H1 (cell line): ENCODE measurements at regions not wholly inside any gene's neighbourhood (a gene's known extent, or its start where the extent isn't known, plus 50 kb on each side); places are given as distances from the start of the nearest gene placed in this dataset.

ENCODE experiments used
- CTCF ChIA-PET: fragments of 300-600 bp; sonication (Branson Sonifier 250); formaldehyde crosslinking; loops from one replicate; lab custom pipeline; 2021; ENCODE audit not compliant: partially characterized antibody; lab: Charles Lee
- POLR2A ChIA-PET: fragments of 300-600 bp; sonication (Branson Sonifier 250); formaldehyde crosslinking; loops from one replicate; lab custom pipeline; 2021; ENCODE audit warnings: inconsistent platforms; ENCODE audit not compliant: partially characterized antibody; lab: Charles Lee
- DNase-seq, 2 experiments: peaks; one replicate each; pipeline versions ENCODE4 v3.0.0 to v3.0.0-alpha.2; 2010 to 2022; ENCODE audit warnings: low spot score in 2 of 2, low read depth in 1 of 2, mixed read lengths in 1 of 2
- FAIRE-seq: peaks from 2 replicates; lab custom pipeline; 2011; peaks lifted over from hg19 to GRCh38; lab: Jason Lieb, UNC
- H2AFZ ChIP-seq: 2 replicates; pipeline ENCODE4 v1.8.1; 2012; ENCODE audit warnings: low read length, inconsistent platforms
- H2AK5ac ChIP-seq: 2 replicates; pipeline ENCODE4 v1.6.1; 2013; ENCODE audit warnings: low read depth, low read length
- H2BK120ac ChIP-seq: replicated peaks from 2 replicates; pipeline ENCODE3; 2013; ENCODE audit warnings: low read depth, low read length, inconsistent platforms
- H2BK12ac ChIP-seq: 2 replicates; pipeline ENCODE4 v1.6.1; 2013; ENCODE audit warnings: low read depth, low read length
- H2BK15ac ChIP-seq: 2 replicates; pipeline ENCODE4 v1.6.1; 2013; ENCODE audit warnings: low read length
- H2BK20ac ChIP-seq: 2 replicates; pipeline ENCODE4 v1.6.1; 2013; ENCODE audit warnings: low read length
- H2BK5ac ChIP-seq: 2 replicates; pipeline ENCODE4 v1.6.1; 2013; ENCODE audit warnings: low read depth, low read length
- H3K14ac ChIP-seq: 2 replicates; pipeline ENCODE4 v1.6.1; 2013; ENCODE audit warnings: inconsistent platforms; ENCODE audit not compliant: insufficient read length
- H3K18ac ChIP-seq: 2 replicates; pipeline ENCODE4 v1.6.1; 2013; ENCODE audit warnings: low read length; ENCODE audit errors: extremely low read depth
- H3K23ac ChIP-seq: 2 replicates; pipeline ENCODE4 v1.6.1; 2013; ENCODE audit warnings: inconsistent platforms; ENCODE audit not compliant: insufficient read length
- H3K23me2 ChIP-seq: 2 replicates; pipeline ENCODE4 v1.6.1; 2013; ENCODE audit warnings: low read depth, low read length
- H3K27ac ChIP-seq: 2 replicates; pipeline ENCODE4 v1.6.1; 2011; ENCODE audit warnings: low read depth, low read length, inconsistent platforms
- H3K27me3 ChIP-seq, 4 experiments: replicated peaks in 1 of 4; 1 replicate in 1 of 4; 2 replicates in 3 of 4; pipeline versions ENCODE4 v1.6.1 to v1.8.1; 2011 to 2013; ENCODE audit warnings: low read length in 3 of 4, mild to moderate bottlenecking in 3 of 4, inconsistent platforms in 2 of 4, mixed read lengths in 2 of 4, moderate library complexity in 1 of 4; ENCODE audit not compliant: control insufficient read depth in 3 of 4, insufficient read depth in 3 of 4; ENCODE audit errors: extremely low read depth in 1 of 4
- H3K36me3 ChIP-seq, 4 experiments: 2 replicates each; pipeline versions ENCODE4 v1.6.1 to v1.8.1; 2011 to 2013; ENCODE audit warnings: mild to moderate bottlenecking in 4 of 4, low read length in 3 of 4, moderate library complexity in 2 of 4, control low read depth in 1 of 4, inconsistent platforms in 1 of 4; ENCODE audit not compliant: insufficient read depth in 4 of 4, control insufficient read depth in 2 of 4
- H3K4ac ChIP-seq: replicated peaks from 2 replicates; pipeline ENCODE3; 2013; ENCODE audit warnings: low read length, low read depth, mixed read lengths, inconsistent platforms; ENCODE audit not compliant: insufficient read length
- H3K4me1 ChIP-seq, 4 experiments: replicated peaks in 1 of 4; 1 replicate in 1 of 4; 2 replicates in 3 of 4; pipeline versions ENCODE4 v1.6.1 to v1.8.1; 2011 to 2013; ENCODE audit warnings: low read length in 3 of 4, inconsistent platforms in 2 of 4, mixed read lengths in 1 of 4; ENCODE audit not compliant: insufficient read depth in 4 of 4, control insufficient read depth in 3 of 4
- H3K4me2 ChIP-seq, 2 experiments: 2 replicates each; pipeline versions ENCODE4 v1.6.1 to v1.8.1; 2011 to 2013; ENCODE audit warnings: low read depth in 2 of 2, low read length in 2 of 2, control low read depth in 1 of 2, inconsistent platforms in 1 of 2, mild to moderate bottlenecking in 1 of 2; ENCODE audit not compliant: insufficient read depth in 1 of 2
- H3K4me3 ChIP-seq, 4 experiments: fragments of 200-600, 300-600 bp in 1 of 4; sonication (generic), shearing (Covaris generic), sonication (Bioruptor Twin) in 1 of 4; 2 replicates each; pipeline versions ENCODE4 v1.5.1 to v1.8.1; 2011 to 2016; ENCODE audit warnings: low read length in 4 of 4, low read depth in 3 of 4, control low read depth in 2 of 4, inconsistent platforms in 2 of 4, mild to moderate bottlenecking in 2 of 4, mixed read lengths in 1 of 4, moderate library complexity in 1 of 4; ENCODE audit not compliant: insufficient read depth in 2 of 4; ENCODE audit errors: extremely low read depth in 1 of 4
- H3K56ac ChIP-seq: replicated peaks from 2 replicates; pipeline ENCODE3; 2013; ENCODE audit warnings: low read depth, mild to moderate bottlenecking, mixed read lengths, low read length, inconsistent platforms; ENCODE audit not compliant: insufficient read length
- H3K79me1 ChIP-seq: 2 replicates; pipeline ENCODE4 v1.6.1; 2013; ENCODE audit warnings: low read depth, low read length, control low read depth
- H3K79me2 ChIP-seq, 2 experiments: 2 replicates each; pipeline versions ENCODE4 v1.6.1 to v1.8.1; 2012 to 2013; ENCODE audit warnings: low read length in 2 of 2, mild to moderate bottlenecking in 2 of 2, inconsistent platforms in 1 of 2; ENCODE audit not compliant: insufficient read depth in 2 of 2, control insufficient read depth in 1 of 2
- H3K9ac ChIP-seq, 4 experiments: replicated peaks in 1 of 4; 1 replicate in 1 of 4; 2 replicates in 3 of 4; pipeline versions ENCODE4 v1.6.1 to v1.8.1; 2011 to 2013; ENCODE audit warnings: low read depth in 3 of 4, low read length in 3 of 4, control low read depth in 2 of 4, mild to moderate bottlenecking in 2 of 4, moderate library complexity in 2 of 4, inconsistent platforms in 1 of 4; ENCODE audit errors: extremely low read depth in 1 of 4
- H3K9me3 ChIP-seq, 2 experiments: 2 replicates each; pipeline versions ENCODE4 v1.6.1 to v1.8.1; 2012 to 2013; ENCODE audit warnings: mild to moderate bottlenecking in 2 of 2, moderate library complexity in 2 of 2, control low read depth in 1 of 2, inconsistent platforms in 1 of 2, low read depth in 1 of 2, low read length in 1 of 2, mixed read lengths in 1 of 2; ENCODE audit not compliant: insufficient read depth in 2 of 2
- H4K20me1 ChIP-seq, 2 experiments: replicated peaks in 1 of 2; 2 replicates each; pipeline versions ENCODE3 to v1.8.1; 2011 to 2013; ENCODE audit warnings: inconsistent platforms in 2 of 2, low read length in 2 of 2, mild to moderate bottlenecking in 1 of 2; ENCODE audit not compliant: insufficient read depth in 2 of 2, control insufficient read depth in 1 of 2
- H4K5ac ChIP-seq: 2 replicates; pipeline ENCODE4 v1.6.1; 2013; ENCODE audit warnings: low read length, low read depth, mixed read lengths, inconsistent platforms; ENCODE audit not compliant: insufficient read length
- H4K8ac ChIP-seq: 2 replicates; pipeline ENCODE4 v1.8.0; 2013; ENCODE audit warnings: mild to moderate bottlenecking, moderate library complexity, low read length, inconsistent platforms; ENCODE audit not compliant: insufficient read depth; ENCODE audit errors: extremely low read depth
- H4K91ac ChIP-seq: replicated peaks from 2 replicates; pipeline ENCODE3; 2013; ENCODE audit warnings: low read length, mixed read lengths, inconsistent platforms; ENCODE audit not compliant: insufficient read length
- CREB1 ChIP-seq: IDR thresholded peaks from 2 replicates; pipeline ENCODE4 v1.6.1; 2012; ENCODE audit warnings: inconsistent platforms
- CTCF ChIP-seq, 3 experiments: IDR thresholded peaks; 1 replicate in 2 of 3; 2 replicates in 1 of 3; pipeline versions ENCODE4 v1.5.1 to v1.6.1; 2011; ENCODE audit warnings: low read length in 3 of 3, mild to moderate bottlenecking in 3 of 3, inconsistent platforms in 2 of 3, low read depth in 1 of 3, moderate library complexity in 1 of 3; ENCODE audit not compliant: insufficient read depth in 1 of 3; ENCODE audit errors: control extremely low read depth in 1 of 3
- SIN3A ChIP-seq, 2 experiments: IDR thresholded peaks in 1 of 2; conservative IDR thresholded peaks in 1 of 2; 2 replicates each; pipeline ENCODE4 v1.6.1; 2011 to 2012; ENCODE audit warnings: low read length in 2 of 2, improper control_type of control experiment in 1 of 2, low read depth in 1 of 2, mild to moderate bottlenecking in 1 of 2
- WGBS, 2 experiments: shearing (Covaris generic) in 1 of 2; methylation state at CpG; one replicate each; pipeline versions ENCODE4 v1.1.6 to v1.1.7; 2013 to 2015; ENCODE audit warnings: low lambda C conversion rate in 2 of 2, mixed read lengths in 2 of 2, inconsistent platforms in 1 of 2, low coverage in 1 of 2, missing lambda C conversion rate in 1 of 2; ENCODE audit not compliant: insufficient replicate concordance in 2 of 2, insufficient coverage in 1 of 2, insufficient read length in 1 of 2; ENCODE audit errors: extremely low coverage in 1 of 2, missing lambda C conversion rate in 1 of 2; 5-methylcytosine and 5-hydroxymethylcytosine counted together

- H3K36me3 ChIP-seq: no peaks in the 10 kb centered on the region
- no peak overlapping the region for H3K9ac ChIP-seq
- H3K9me3 ChIP-seq: no peaks in the 10 kb centered on the region
- TF ChIP-seq CTCF (IDR thresholded peaks at IDR 0.05; ENCODE audit: control extremely low read depth in 1 of 3, insufficient read depth in 1 of 3, low read depth in 1 of 3, low read length in 3 of 3): 0 out of 4 replicates have a peak, but pooled peaks of 1 of the 3 experiments have one; percentile 2
- no peak for TF ChIP-seq CREB1
- TF ChIP-seq SIN3A (conservative IDR thresholded peaks at IDR 0.05 in 1 of 2, IDR thresholded peaks at IDR 0.05 in 1 of 2; ENCODE audit: low read depth in 1 of 2, low read length in 2 of 2): no peak
- no peak overlapping the region for H2BK5ac ChIP-seq
- H3K4me1 ChIP-seq: peaks cover 1 to 15% (median 9%) of the 10 kb centered on the region in 4 experiments; a peak in 6 of 7 replicates
- no peaks in the 10 kb centered on the region for H3K23me2 ChIP-seq
- no peak overlapping the region for H3K4me2 ChIP-seq
- H4K8ac ChIP-seq: no peak overlapping the region
- ChIA-PET CTCF (interaction anchor here (0.8 to 1.6 kb wide), 3 partner anchors 8 to 736 kb away, joined by 3 to 5 read pairs (median 3); no protein-coding TSS in a partner anchor), POLR2A (interaction anchor here (0.7 kb wide), 1 partner anchor 65 kb away, joined by 3 read pairs; no protein-coding TSS in a partner anchor)
- H2AK5ac ChIP-seq: no peak overlapping the region
- no peak overlapping the region for H2BK15ac ChIP-seq
- no peaks in the 10 kb centered on the region for H3K79me1 ChIP-seq
- no peak overlapping the region for H2BK20ac ChIP-seq
- no peak overlapping the region for H3K23ac ChIP-seq
- no peak overlapping the region for H3K14ac ChIP-seq
- H4K5ac ChIP-seq: no peak overlapping the region
- H2AFZ ChIP-seq: no peak overlapping the region
- no peak for DNase-seq
- H3K56ac ChIP-seq: no peak overlapping the region
- WGBS, 2 experiments: 96% methylated on average over 3 of the region's 3 CpGs; no CpG with 5 or more reads in 1 of the 2 experiments
- no peak overlapping the region for H3K4ac ChIP-seq
- no peaks in the 10 kb centered on the region for H3K27me3 ChIP-seq
- no peak overlapping the region for H3K27ac ChIP-seq
- H2BK120ac ChIP-seq: no peak overlapping the region
- no peak overlapping the region for H4K91ac ChIP-seq
- no peak for FAIRE-seq
- H3K18ac ChIP-seq: no peak overlapping the region
- H2BK12ac ChIP-seq: no peak overlapping the region
- H3K79me2 ChIP-seq: no peaks in the 10 kb centered on the region
- no peaks in the 10 kb centered on the region for H4K20me1 ChIP-seq
- no peak overlapping the region for H3K4me3 ChIP-seq
Observed at GRCh38 chr17:51366866-51367265, 106.5 kb downstream of the UTP18 start.
